NB4 (cell line): ENCODE measurements at regions not wholly inside any gene's neighbourhood (a gene's known extent, or its start where the extent isn't known, plus 50 kb on each side); places are given as distances from the start of the nearest gene placed in this dataset.
"Not testable (repeated sequence)": the region's sequence is repeated elsewhere in the genome, so short reads cannot be mapped to it uniquely, and the experiment has no call there.

Source experiments
- POLR2A ChIP-seq: IDR thresholded peaks from 2 replicates; pipeline ENCODE4 v1.6.1; 2011; ENCODE audit warnings: mild to moderate bottlenecking; ENCODE audit not compliant: insufficient read length; ENCODE audit errors: extremely low read depth
- TF ChIP-seq, protein P1 (sequence below): IDR thresholded peaks from 2 replicates; pipeline ENCODE4 v1.6.1; 2011; ENCODE audit warnings: low read depth, low read length

DNA sequence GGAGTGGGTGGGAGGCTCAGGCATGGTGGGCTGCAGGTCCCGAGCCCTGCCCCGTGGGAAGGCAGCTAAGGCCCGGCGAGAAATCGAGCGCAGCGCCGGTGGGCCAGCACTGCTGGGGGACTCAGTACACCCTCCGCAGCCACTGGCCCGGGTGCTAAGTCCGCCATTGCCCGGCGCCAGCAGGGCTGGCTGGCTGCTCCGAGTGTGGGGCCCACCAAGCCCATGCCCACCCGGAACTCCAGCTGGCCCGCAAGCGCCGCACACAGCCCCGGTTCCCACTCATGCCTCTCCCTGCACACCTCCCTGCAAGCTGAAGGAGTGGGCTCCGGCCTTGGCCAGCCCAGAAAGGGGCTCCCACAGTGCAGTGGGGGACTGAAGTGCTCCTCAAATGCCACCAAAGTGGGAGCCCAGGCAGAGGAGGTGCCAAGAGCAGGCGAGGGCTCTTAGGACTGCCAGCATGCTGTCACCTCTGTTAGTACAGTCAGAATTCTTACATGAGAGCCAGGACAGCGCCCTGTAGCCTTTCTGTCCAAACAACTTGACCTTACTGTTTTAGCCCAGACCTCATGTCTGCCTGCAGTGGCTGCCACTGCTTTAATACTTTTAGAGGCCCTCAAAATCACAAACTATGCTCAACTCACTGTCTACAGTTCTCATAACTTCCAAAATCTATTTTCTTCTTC is 1117.9 kb downstream of the STIM2 start:
- TF ChIP-seq, protein P1, sequence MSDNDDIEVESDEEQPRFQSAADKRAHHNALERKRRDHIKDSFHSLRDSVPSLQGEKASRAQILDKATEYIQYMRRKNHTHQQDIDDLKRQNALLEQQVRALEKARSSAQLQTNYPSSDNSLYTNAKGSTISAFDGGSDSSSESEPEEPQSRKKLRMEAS: not testable (repeated sequence)
- not testable (repeated sequence) for TF ChIP-seq POLR2A
